Left renal pelvis (tissue), 4 donors: ENCODE measurements at regions not wholly inside any gene's neighbourhood (a gene's known extent, or its start where the extent isn't known, plus 50 kb on each side); places are given as distances from the start of the nearest gene placed in this dataset.
"Not testable (repeated sequence)": the region's sequence is repeated elsewhere in the genome, so short reads cannot be mapped to it uniquely, and the experiment has no call there.

Source experiments
- DNase-seq, 4 donors: peaks; one replicate each; pipeline ENCODE4 v3.0.0-alpha.2; 2013; ENCODE audit warnings: low read depth in 4 of 4, low spot score in 3 of 4

GRCh38 chr1:57623039-57623790 lies 199.4 kb upstream of the DAB1 start:
- peak in 1 of 4 donors; percentile 17 for DNase-seq

GRCh38 chr1:57621776-57622175 lies 197.9 kb upstream of the DAB1 start:
- DNase-seq, result no peak

- DNase-seq, result peak in 1 of 4 donors; percentile 22
Observed at GRCh38 chr1:57620605-57621004, 196.7 kb upstream of the DAB1 start.

GRCh38 chr1:57616921-57617320 lies 193.1 kb upstream of the DAB1 start:
- DNase-seq, result no peak

- no peak for DNase-seq
Observed at GRCh38 chr1:57615956-57616355, 192.1 kb upstream of the DAB1 start.

- DNase-seq, result no peak
Observed at GRCh38 chr1:57612833-57613232, 189.0 kb upstream of the DAB1 start.

- no peak for DNase-seq
Observed at GRCh38 chr1:57605933-57606332, 182.1 kb upstream of the DAB1 start.

- no peak for DNase-seq
Observed at GRCh38 chr1:57603696-57604095, 179.8 kb upstream of the DAB1 start.

GRCh38 chr1:57600424-57600823 lies 176.6 kb upstream of the DAB1 start:
- no peak for DNase-seq

- peak; percentile 39 to 65 (median 62) for DNase-seq
Observed at GRCh38 chr1:57599236-57599994, 175.6 kb upstream of the DAB1 start.

- DNase-seq, result no peak
Observed at GRCh38 chr1:57597036-57597435, 173.2 kb upstream of the DAB1 start.

GRCh38 chr1:57594002-57594401 lies 170.1 kb upstream of the DAB1 start:
- no peak for DNase-seq

- DNase-seq, result no peak
Observed at GRCh38 chr1:57591842-57592241, 168.0 kb upstream of the DAB1 start.

GRCh38 chr1:57590978-57591377 lies 167.1 kb upstream of the DAB1 start:
- no peak for DNase-seq

- no peak for DNase-seq
Observed at GRCh38 chr1:57586842-57587241, 163.0 kb upstream of the DAB1 start.

- DNase-seq, result no peak
Observed at GRCh38 chr1:57578680-57579079, 154.8 kb upstream of the DAB1 start.

- no peak for DNase-seq
Observed at GRCh38 chr1:57578099-57578498, 154.2 kb upstream of the DAB1 start.

GRCh38 chr1:57576756-57577155 lies 152.9 kb upstream of the DAB1 start:
- DNase-seq, result no peak

- DNase-seq, result no peak
Observed at GRCh38 chr1:57572016-57572415, 148.2 kb upstream of the DAB1 start.

GRCh38 chr1:57558066-57558465 lies 134.2 kb upstream of the DAB1 start:
- DNase-seq, result not testable (repeated sequence)

GRCh38 chr1:57553666-57554065 lies 129.8 kb upstream of the DAB1 start:
- no peak for DNase-seq

- DNase-seq, result no peak
Observed at GRCh38 chr1:57551476-57551875, 127.6 kb upstream of the DAB1 start.
